Hepatocyte (in vitro differentiated cells): ENCODE measurements at regions not wholly inside any gene's neighbourhood (a gene's known extent, or its start where the extent isn't known, plus 50 kb on each side); places are given as distances from the start of the nearest gene placed in this dataset.

Experiments used
- DNase-seq: peaks from one replicate; pipeline ENCODE4 v3.0.0-alpha.2; 2016; ENCODE audit warnings: low spot score
- H2AFZ ChIP-seq: fragments of 200-600 bp; sonication (generic); 2 replicates; pipeline ENCODE4 v1.6.0; 2016; ENCODE audit warnings: antibody characterized with exemption, mild to moderate bottlenecking
- H3K27ac ChIP-seq: fragments of 200-600 bp; sonication (generic); 2 replicates; pipeline ENCODE4 v1.5.1; 2016; ENCODE audit warnings: mild to moderate bottlenecking
- H3K27me3 ChIP-seq: fragments of 200-600 bp; sonication (generic); 2 replicates; pipeline ENCODE4 v1.6.1; 2016
- H3K36me3 ChIP-seq: fragments of 200-600 bp; sonication (generic); replicated peaks from 2 replicates; pipeline ENCODE4 v1.5.1; 2016; ENCODE audit warnings: low read depth; ENCODE audit not compliant: insufficient read depth
- H3K4me1 ChIP-seq: fragments of 200-600 bp; sonication (generic); 2 replicates; pipeline ENCODE4 v1.5.1; 2016; ENCODE audit warnings: mild to moderate bottlenecking, moderate library complexity; ENCODE audit not compliant: insufficient read depth
- H3K4me2 ChIP-seq: fragments of 200-600 bp; sonication (generic); 2 replicates; pipeline ENCODE4 v1.6.0; 2016
- H3K4me3 ChIP-seq: fragments of 200-600 bp; sonication (generic); 2 replicates; pipeline ENCODE4 v1.5.1; 2016; ENCODE audit warnings: mild to moderate bottlenecking
- H3K79me2 ChIP-seq: fragments of 200-600 bp; sonication (generic); 2 replicates; pipeline ENCODE4 v1.6.0; 2017; ENCODE audit warnings: mild to moderate bottlenecking
- H3K9me2 ChIP-seq: fragments of 200-600 bp; sonication (generic); replicated peaks from 2 replicates; pipeline ENCODE4 v1.6.0; 2017; ENCODE audit warnings: mild to moderate bottlenecking; ENCODE audit not compliant: insufficient read depth
- H3K9me3 ChIP-seq: fragments of 200-600 bp; sonication (generic); 2 replicates; pipeline ENCODE4 v1.5.1; 2016; ENCODE audit warnings: low read depth, mild to moderate bottlenecking
- H4K20me1 ChIP-seq: fragments of 200-600 bp; sonication (generic); 2 replicates; pipeline ENCODE4 v1.6.0; 2016; ENCODE audit warnings: mild to moderate bottlenecking; ENCODE audit not compliant: insufficient read depth, poor library complexity, severe bottlenecking
- EZH2 ChIP-seq: fragments of 200-600 bp; sonication (generic); IDR thresholded peaks from 2 replicates; pipeline ENCODE4 v1.6.1; 2016; ENCODE audit warnings: antibody characterized with exemption, mild to moderate bottlenecking, borderline replicate concordance
- EZH2phosphoT487 ChIP-seq: fragments of 200-600 bp; sonication (generic); IDR thresholded peaks from one replicate; pipeline ENCODE4 v1.6.1; 2018; ENCODE audit warnings: antibody characterized with exemption, mild to moderate bottlenecking, low read depth, moderate library complexity; ENCODE audit not compliant: unreplicated experiment, severe bottlenecking
- WGBS: methylation state at CpG from one replicate; pipeline ENCODE4 v1.1.6; 2016; ENCODE audit warnings: low lambda C conversion rate; ENCODE audit errors: missing lambda C conversion rate; 5-methylcytosine and 5-hydroxymethylcytosine counted together
- TF ChIP-seq, protein P1 (sequence below): fragments of 200-600 bp; sonication (generic); IDR thresholded peaks from 2 replicates; pipeline ENCODE4 v1.5.1; 2016; ENCODE audit warnings: antibody characterized with exemption, mild to moderate bottlenecking; ENCODE audit not compliant: poor library complexity

DNA sequence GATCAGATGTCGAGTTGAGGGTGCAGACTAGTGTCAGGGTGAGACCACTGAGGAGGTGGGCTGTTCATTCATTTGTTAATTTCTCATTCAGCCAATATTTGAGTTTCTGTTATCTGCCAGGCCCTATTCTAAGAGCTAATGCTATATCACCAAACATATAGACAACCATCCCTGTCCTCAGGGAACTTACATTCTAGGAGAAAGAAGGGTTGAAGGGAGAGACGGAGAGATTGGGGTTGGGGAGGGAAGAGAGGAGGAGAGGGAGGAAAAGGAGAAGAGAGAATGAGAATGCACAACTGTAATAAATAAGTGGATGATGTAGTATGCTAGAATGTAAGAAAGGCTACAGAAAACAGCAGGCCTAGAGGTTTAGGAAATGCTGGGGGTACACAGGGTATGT is 129.9 kb upstream of the PITX1 start:
- DNase-seq = no peak
- no peak overlapping the region for H3K27ac ChIP-seq
- H3K9me2 ChIP-seq = no peaks in the 10 kb centered on the region
- 95% methylated on average over 2 of the region's 2 CpGs for WGBS
- H3K4me1 ChIP-seq = no peaks in the 10 kb centered on the region
- H3K4me3 ChIP-seq = no peak overlapping the region
- no peak for TF ChIP-seq EZH2
- TF ChIP-seq, protein P1, sequence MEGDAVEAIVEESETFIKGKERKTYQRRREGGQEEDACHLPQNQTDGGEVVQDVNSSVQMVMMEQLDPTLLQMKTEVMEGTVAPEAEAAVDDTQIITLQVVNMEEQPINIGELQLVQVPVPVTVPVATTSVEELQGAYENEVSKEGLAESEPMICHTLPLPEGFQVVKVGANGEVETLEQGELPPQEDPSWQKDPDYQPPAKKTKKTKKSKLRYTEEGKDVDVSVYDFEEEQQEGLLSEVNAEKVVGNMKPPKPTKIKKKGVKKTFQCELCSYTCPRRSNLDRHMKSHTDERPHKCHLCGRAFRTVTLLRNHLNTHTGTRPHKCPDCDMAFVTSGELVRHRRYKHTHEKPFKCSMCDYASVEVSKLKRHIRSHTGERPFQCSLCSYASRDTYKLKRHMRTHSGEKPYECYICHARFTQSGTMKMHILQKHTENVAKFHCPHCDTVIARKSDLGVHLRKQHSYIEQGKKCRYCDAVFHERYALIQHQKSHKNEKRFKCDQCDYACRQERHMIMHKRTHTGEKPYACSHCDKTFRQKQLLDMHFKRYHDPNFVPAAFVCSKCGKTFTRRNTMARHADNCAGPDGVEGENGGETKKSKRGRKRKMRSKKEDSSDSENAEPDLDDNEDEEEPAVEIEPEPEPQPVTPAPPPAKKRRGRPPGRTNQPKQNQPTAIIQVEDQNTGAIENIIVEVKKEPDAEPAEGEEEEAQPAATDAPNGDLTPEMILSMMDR = no peak
- TF ChIP-seq EZH2phosphoT487 = no peak
- no peaks in the 10 kb centered on the region for H4K20me1 ChIP-seq
- no peak overlapping the region for H2AFZ ChIP-seq
- no peaks in the 10 kb centered on the region for H3K79me2 ChIP-seq
- H3K9me3 ChIP-seq = no peaks in the 10 kb centered on the region
- no peak overlapping the region for H3K4me2 ChIP-seq
- no peaks in the 10 kb centered on the region for H3K36me3 ChIP-seq
- H3K27me3 ChIP-seq = no peaks in the 10 kb centered on the region

DNA sequence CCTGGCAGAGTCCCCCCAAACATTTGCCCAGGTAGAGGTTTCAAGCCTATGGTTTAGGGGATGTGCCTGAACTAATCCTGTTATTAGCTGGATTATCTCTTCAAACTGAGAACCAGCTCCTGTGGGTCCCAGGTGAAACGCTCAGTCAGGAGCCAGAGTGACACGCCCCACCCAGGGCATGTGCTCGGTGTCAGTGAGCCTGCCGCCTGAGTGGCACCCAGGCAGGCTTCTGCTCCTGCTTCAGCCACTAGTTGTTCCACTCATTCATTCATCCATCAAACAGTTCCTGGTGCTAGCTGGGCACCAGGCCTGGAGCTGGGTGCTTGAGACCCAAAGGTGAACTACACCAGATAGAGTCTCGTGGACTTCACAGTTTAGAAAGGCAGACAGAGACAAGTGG is 129.4 kb upstream of the PITX1 start:
- no peaks in the 10 kb centered on the region for H3K27me3 ChIP-seq
- H2AFZ ChIP-seq = no peak overlapping the region
- no peak for DNase-seq
- H3K27ac ChIP-seq = no peak overlapping the region
- H3K9me3 ChIP-seq = no peaks in the 10 kb centered on the region
- no peak for TF ChIP-seq EZH2phosphoT487
- TF ChIP-seq EZH2 = no peak
- TF ChIP-seq, protein P1 = no peak
- H3K4me1 ChIP-seq = no peaks in the 10 kb centered on the region
- no peak overlapping the region for H3K4me2 ChIP-seq
- no peaks in the 10 kb centered on the region for H3K9me2 ChIP-seq
- 93% methylated on average over 5 of the region's 5 CpGs for WGBS
- no peaks in the 10 kb centered on the region for H3K79me2 ChIP-seq
- no peak overlapping the region for H3K4me3 ChIP-seq
- no peaks in the 10 kb centered on the region for H4K20me1 ChIP-seq
- no peaks in the 10 kb centered on the region for H3K36me3 ChIP-seq

DNA sequence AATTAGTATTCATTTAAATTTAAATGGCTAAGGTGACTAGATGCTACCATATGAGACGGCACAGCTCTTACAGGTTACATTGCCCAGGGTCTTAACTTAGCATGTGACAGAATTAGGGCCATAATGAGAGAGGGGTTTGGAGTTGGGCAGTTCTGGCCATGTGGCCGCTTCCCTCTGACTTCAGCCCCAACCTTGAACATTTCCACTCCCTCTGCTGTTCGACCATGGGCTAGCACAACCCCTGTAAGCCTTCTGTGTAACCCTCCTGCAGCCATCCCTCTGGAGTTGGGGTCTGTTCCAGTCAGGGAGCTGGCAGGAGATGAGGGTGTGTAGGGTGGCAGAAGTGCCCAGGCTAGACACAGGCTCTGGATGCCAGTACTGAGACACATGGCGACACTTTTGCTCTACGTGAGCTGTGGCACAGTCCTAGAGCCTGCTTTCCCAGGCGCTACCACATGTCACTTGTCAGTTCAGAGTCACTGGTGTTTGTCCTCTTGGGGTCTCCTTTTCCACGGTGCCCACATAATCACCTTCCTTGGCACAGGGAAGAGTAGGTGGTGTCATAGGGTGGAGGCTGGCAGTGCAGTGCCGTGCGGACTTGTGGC is 128.7 kb upstream of the PITX1 start:
- no peaks in the 10 kb centered on the region for H3K9me2 ChIP-seq
- DNase-seq = no peak
- H3K4me3 ChIP-seq = no peak overlapping the region
- TF ChIP-seq EZH2 (no peak), EZH2phosphoT487 (no peak)
- TF ChIP-seq, protein P1 = no peak
- H3K4me1 ChIP-seq = no peaks in the 10 kb centered on the region
- no peaks in the 10 kb centered on the region for H4K20me1 ChIP-seq
- no peaks in the 10 kb centered on the region for H3K9me3 ChIP-seq
- no peaks in the 10 kb centered on the region for H3K36me3 ChIP-seq
- no peak overlapping the region for H3K4me2 ChIP-seq
- no peaks in the 10 kb centered on the region for H3K79me2 ChIP-seq
- H3K27ac ChIP-seq = no peak overlapping the region
- 71% methylated on average over 9 of the region's 9 CpGs for WGBS
- no peak overlapping the region for H2AFZ ChIP-seq
- no peaks in the 10 kb centered on the region for H3K27me3 ChIP-seq

DNA sequence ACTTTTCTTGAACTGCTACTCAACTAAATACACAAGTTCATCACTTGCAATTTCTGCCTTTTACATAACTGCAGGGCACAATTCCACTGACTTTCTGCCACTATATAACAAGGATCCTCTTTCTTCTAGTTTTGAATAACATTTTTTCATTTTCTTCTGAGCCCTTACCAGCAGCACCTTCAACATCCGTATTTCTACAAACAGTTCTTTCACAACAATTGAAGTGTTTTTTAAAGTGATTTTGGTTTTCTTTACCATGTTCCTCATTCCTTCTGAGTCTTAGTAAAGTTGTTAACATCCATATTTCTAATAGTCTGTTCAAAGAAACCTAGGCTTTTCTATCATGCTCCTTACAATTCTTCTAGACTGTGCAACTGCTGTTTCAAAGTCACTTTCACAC is 127.2 kb upstream of the PITX1 start:
- Histone ChIP-seq H3K9me2 (no peaks in the 10 kb centered on the region), H3K27me3 (no peaks in the 10 kb centered on the region), H3K9me3 (no peaks in the 10 kb centered on the region), H3K4me1 (no peaks in the 10 kb centered on the region), H2AFZ (no peak overlapping the region), H3K27ac (no peak overlapping the region), H3K79me2 (no peaks in the 10 kb centered on the region), H3K36me3 (no peaks in the 10 kb centered on the region), H4K20me1 (no peaks in the 10 kb centered on the region), H3K4me2 (no peak overlapping the region), H3K4me3 (no peak overlapping the region)
- TF ChIP-seq, protein P1 = no peak
- TF ChIP-seq EZH2phosphoT487 (no peak), EZH2 (no peak)
- DNase-seq = no peak
- WGBS = 85% methylated on average over 1 of the region's 1 CpG
